ENCODE measurements at regions not wholly inside any gene's neighbourhood (a gene's known extent, or its start where the extent isn't known, plus 50 kb on each side); places are given as distances from the start of the nearest gene placed in this dataset.
A peak's percentile ranks its signal among the peaks of the same experiment; 100 is the strongest.
"Not testable (repeated sequence)": the region's sequence is repeated elsewhere in the genome, so short reads cannot be mapped to it uniquely, and the experiment has no call there.

- DNase-seq (ENCODE audit: low read depth in 1 of 2, low spot score in 1 of 2) = peak; percentile 67 to 71
Measured at GRCh38 chr14:105944632-105945610, 418.5 kb downstream of the TMEM121 start.

- no peak for DNase-seq (ENCODE audit: low read depth in 1 of 2, low spot score in 1 of 2)
Measured at GRCh38 chr14:105945896-105946295, 419.5 kb downstream of the TMEM121 start.

- DNase-seq (ENCODE audit: low read depth in 1 of 2, low spot score in 1 of 2) = no peak
Measured at GRCh38 chr14:105947599-105947998, 421.2 kb downstream of the TMEM121 start.

- not testable (repeated sequence) for DNase-seq (ENCODE audit: low read depth in 1 of 2, low spot score in 1 of 2)
Measured at GRCh38 chr14:105948955-105949354, 422.6 kb downstream of the TMEM121 start.

- not testable (repeated sequence) for DNase-seq (ENCODE audit: low read depth in 1 of 2, low spot score in 1 of 2)
Measured at GRCh38 chr14:105950364-105950892, 424.0 kb downstream of the TMEM121 start.

GRCh38 chr14:105951399-105951798 lies 425.0 kb downstream of the TMEM121 start:
- DNase-seq (ENCODE audit: low read depth in 1 of 2, low spot score in 1 of 2) = no peak

- DNase-seq (ENCODE audit: low read depth in 1 of 2, low spot score in 1 of 2) = no peak
Measured at GRCh38 chr14:105952222-105952621, 425.8 kb downstream of the TMEM121 start.

- no peak for DNase-seq (ENCODE audit: low read depth in 1 of 2, low spot score in 1 of 2)
Measured at GRCh38 chr14:105952826-105953225, 426.4 kb downstream of the TMEM121 start.

- not testable (repeated sequence) for DNase-seq (ENCODE audit: low read depth in 1 of 2, low spot score in 1 of 2)
Measured at GRCh38 chr14:105961625-105962024, 435.2 kb downstream of the TMEM121 start.

GRCh38 chr14:105962532-105962931 lies 436.1 kb downstream of the TMEM121 start:
- no peak for DNase-seq (ENCODE audit: low read depth in 1 of 2, low spot score in 1 of 2)

- no peak for DNase-seq (ENCODE audit: low read depth in 1 of 2, low spot score in 1 of 2)
Measured at GRCh38 chr14:105968291-105968690, 441.9 kb downstream of the TMEM121 start.

GRCh38 chr14:105969026-105969425 lies 442.6 kb downstream of the TMEM121 start:
- DNase-seq (ENCODE audit: low read depth in 1 of 2, low spot score in 1 of 2) = not testable (repeated sequence)

GRCh38 chr14:105970821-105971220 lies 444.4 kb downstream of the TMEM121 start:
- DNase-seq (ENCODE audit: low read depth in 1 of 2, low spot score in 1 of 2) = not testable (repeated sequence)

GRCh38 chr14:105971593-105972500 lies 445.5 kb downstream of the TMEM121 start:
- no peak for DNase-seq (ENCODE audit: low read depth in 1 of 2, low spot score in 1 of 2)

GRCh38 chr14:105974902-105975301 lies 448.5 kb downstream of the TMEM121 start:
- peak; percentile 46 to 55 for DNase-seq (ENCODE audit: low read depth in 1 of 2, low spot score in 1 of 2)

- DNase-seq (ENCODE audit: low read depth in 1 of 2, low spot score in 1 of 2) = no peak
Measured at GRCh38 chr14:105978618-105979295, 452.4 kb downstream of the TMEM121 start.

- no peak for DNase-seq (ENCODE audit: low read depth in 1 of 2, low spot score in 1 of 2)
Measured at GRCh38 chr14:105979446-105979845, 453.1 kb downstream of the TMEM121 start.

- no peak for DNase-seq (ENCODE audit: low read depth in 1 of 2, low spot score in 1 of 2)
Measured at GRCh38 chr14:105980224-105980623, 453.8 kb downstream of the TMEM121 start.

GRCh38 chr14:105981517-105982302 lies 455.3 kb downstream of the TMEM121 start:
- DNase-seq (ENCODE audit: low read depth in 1 of 2, low spot score in 1 of 2) = not testable (repeated sequence)

- no peak for DNase-seq (ENCODE audit: low read depth in 1 of 2, low spot score in 1 of 2)
Measured at GRCh38 chr14:105982664-105983063, 456.3 kb downstream of the TMEM121 start.
